Choroid plexus epithelial cell (primary cell): ENCODE measurements at regions not wholly inside any gene's neighbourhood (a gene's known extent, or its start where the extent isn't known, plus 50 kb on each side); places are given as distances from the start of the nearest gene placed in this dataset.

Source experiments
- DNase-seq: peaks from one replicate; pipeline ENCODE4 v3.0.0-alpha.2; 2010; ENCODE audit warnings: low read depth
- H3K4me3 ChIP-seq: 2 replicates; pipeline ENCODE4 v1.5.1; 2011; ENCODE audit warnings: low read depth, mild to moderate bottlenecking, control low read depth, low read length, moderate library complexity
- CTCF ChIP-seq: conservative IDR thresholded peaks from 2 replicates; pipeline ENCODE4 v1.5.1; 2011; ENCODE audit warnings: low read depth, mild to moderate bottlenecking, control low read depth, inconsistent platforms, low read length, moderate library complexity

GRCh38 chr15:31555022-31555421 lies 228.4 kb downstream of the KLF13 start:
- no peak overlapping the region for H3K4me3 ChIP-seq
- no peak for TF ChIP-seq CTCF
- no peak for DNase-seq

- no peak overlapping the region for H3K4me3 ChIP-seq
- DNase-seq, result no peak
- TF ChIP-seq CTCF, result no peak
Measured at GRCh38 chr15:31556494-31557150, 230.0 kb downstream of the KLF13 start.

GRCh38 chr15:31557899-31558298 lies 231.3 kb downstream of the KLF13 start:
- H3K4me3 ChIP-seq, result no peak overlapping the region
- no peak for DNase-seq
- TF ChIP-seq CTCF, result no peak

- TF ChIP-seq CTCF, result no peak
- no peak overlapping the region for H3K4me3 ChIP-seq
- no peak for DNase-seq
Measured at GRCh38 chr15:31558840-31559239, 232.2 kb downstream of the KLF13 start.

GRCh38 chr15:31559786-31560185 lies 233.2 kb downstream of the KLF13 start:
- TF ChIP-seq CTCF, result no peak
- H3K4me3 ChIP-seq, result no peak overlapping the region
- DNase-seq, result no peak

- H3K4me3 ChIP-seq, result no peak overlapping the region
- no peak for DNase-seq
- no peak for TF ChIP-seq CTCF
Measured at GRCh38 chr15:31560643-31561042, 234.0 kb downstream of the KLF13 start.

- TF ChIP-seq CTCF, result no peak
- DNase-seq, result no peak
- no peak overlapping the region for H3K4me3 ChIP-seq
Measured at GRCh38 chr15:31561156-31561555, 234.5 kb downstream of the KLF13 start.
